ENCODE measurements at regions not wholly inside any gene's neighbourhood (a gene's known extent, or its start where the extent isn't known, plus 50 kb on each side); places are given as distances from the start of the nearest gene placed in this dataset.

DNA sequence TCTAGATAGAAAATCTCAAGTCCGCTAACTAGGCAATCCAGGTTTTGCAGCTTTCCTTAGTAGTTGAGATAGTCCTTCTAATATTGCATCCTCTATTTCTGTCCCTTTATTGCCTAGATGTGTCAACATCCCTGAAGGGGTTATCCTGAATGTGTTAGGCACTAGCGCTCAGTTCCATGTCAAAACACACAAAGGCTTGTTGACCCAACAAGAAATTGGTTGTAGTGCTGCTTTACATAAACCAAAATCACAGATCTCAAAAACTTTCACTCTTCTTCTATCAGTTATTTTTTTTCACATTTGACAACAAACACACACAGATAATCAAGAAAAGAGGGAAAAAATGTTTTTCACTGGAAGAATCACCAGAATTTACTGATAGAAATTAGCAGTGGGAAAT lies 51.4 kb upstream of the SOX2 start:
- WGBS, 2 donors = 79 to 95% methylated on average over 2 of the region's 2 CpGs

DNA sequence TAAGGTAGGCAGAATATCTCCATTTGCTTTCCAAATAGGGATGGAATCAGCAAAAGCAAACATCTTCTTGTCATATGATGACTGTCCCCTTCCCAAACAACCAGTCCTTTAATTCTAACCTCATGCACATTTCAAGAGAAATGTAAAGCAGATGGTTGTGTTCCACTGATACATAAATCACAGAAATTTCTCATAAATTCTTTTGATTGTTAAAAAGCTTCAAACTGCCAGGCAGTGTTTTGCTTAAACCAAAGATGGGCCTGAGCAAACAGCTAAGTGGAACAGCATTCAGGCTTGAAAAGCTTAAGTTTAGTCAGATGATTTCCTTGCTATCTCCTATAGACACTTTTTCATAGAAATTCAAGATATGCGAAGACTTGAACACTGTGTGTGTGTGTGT lies 74.3 kb upstream of the SOX2 start:
- TF ChIP-seq POLR2A (IDR thresholded peaks at IDR 0.05) (no peak), POLR2AphosphoS5 (IDR thresholded peaks at IDR 0.05) (no peak), EP300 (IDR thresholded peaks at IDR 0.05) (no peak)
- TF ChIP-seq, protein P1, sequence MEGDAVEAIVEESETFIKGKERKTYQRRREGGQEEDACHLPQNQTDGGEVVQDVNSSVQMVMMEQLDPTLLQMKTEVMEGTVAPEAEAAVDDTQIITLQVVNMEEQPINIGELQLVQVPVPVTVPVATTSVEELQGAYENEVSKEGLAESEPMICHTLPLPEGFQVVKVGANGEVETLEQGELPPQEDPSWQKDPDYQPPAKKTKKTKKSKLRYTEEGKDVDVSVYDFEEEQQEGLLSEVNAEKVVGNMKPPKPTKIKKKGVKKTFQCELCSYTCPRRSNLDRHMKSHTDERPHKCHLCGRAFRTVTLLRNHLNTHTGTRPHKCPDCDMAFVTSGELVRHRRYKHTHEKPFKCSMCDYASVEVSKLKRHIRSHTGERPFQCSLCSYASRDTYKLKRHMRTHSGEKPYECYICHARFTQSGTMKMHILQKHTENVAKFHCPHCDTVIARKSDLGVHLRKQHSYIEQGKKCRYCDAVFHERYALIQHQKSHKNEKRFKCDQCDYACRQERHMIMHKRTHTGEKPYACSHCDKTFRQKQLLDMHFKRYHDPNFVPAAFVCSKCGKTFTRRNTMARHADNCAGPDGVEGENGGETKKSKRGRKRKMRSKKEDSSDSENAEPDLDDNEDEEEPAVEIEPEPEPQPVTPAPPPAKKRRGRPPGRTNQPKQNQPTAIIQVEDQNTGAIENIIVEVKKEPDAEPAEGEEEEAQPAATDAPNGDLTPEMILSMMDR (IDR thresholded peaks at IDR 0.05) = no peak
- DNase-seq (no peak), ATAC-seq (ENCODE audit: low FRiP score in 2 of 2) (no peak)
- Histone ChIP-seq H3K27me3 (no peaks in the 10 kb centered on the region), H3K36me3 (no peaks in the 10 kb centered on the region), H3K4me3 (no peak overlapping the region), H3K27ac (no peak overlapping the region), H3K4me1 (no peaks in the 10 kb centered on the region), H3K9me3 (no peaks in the 10 kb centered on the region)
- 96 to 100% methylated on average over 1 of the region's 1 CpG for WGBS, 2 donors

More for the DNA sequence above, 51.4 kb upstream of the SOX2 start:
- ATAC-seq (ENCODE audit: low FRiP score in 2 of 2) = no peak
- H3K4me1 ChIP-seq = no peaks in the 10 kb centered on the region
- H3K27me3 ChIP-seq = no peaks in the 10 kb centered on the region
- TF ChIP-seq POLR2A (IDR thresholded peaks at IDR 0.05) (no peak), POLR2AphosphoS5 (IDR thresholded peaks at IDR 0.05) (no peak), EP300 (IDR thresholded peaks at IDR 0.05) (no peak)
- TF ChIP-seq, protein P1 (IDR thresholded peaks at IDR 0.05) = no peak
- DNase-seq = no peak
- no peaks in the 10 kb centered on the region for H3K36me3 ChIP-seq
- H3K4me3 ChIP-seq = no peak overlapping the region
- no peak overlapping the region for H3K27ac ChIP-seq
- no peaks in the 10 kb centered on the region for H3K9me3 ChIP-seq

DNA sequence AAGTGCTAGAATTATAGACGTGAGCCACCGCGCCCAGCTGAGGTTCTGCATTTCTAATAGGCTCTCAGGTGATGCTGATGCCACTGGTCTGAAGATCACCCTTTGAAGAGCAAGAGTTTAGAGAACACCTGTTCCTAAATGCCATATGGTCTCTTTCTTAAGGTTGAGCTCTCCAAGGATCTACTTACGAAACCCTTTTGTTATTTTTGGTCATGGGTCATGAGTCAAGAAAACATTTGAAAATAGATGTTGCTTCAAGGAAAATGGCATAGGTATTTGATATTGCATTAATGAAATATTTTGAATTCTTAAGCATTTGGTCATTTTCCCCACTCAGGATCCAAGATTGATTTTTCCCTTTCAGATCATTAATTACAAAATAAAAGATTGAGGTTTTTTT lies 74.7 kb upstream of the SOX2 start:
- Histone ChIP-seq H3K9me3 (no peaks in the 10 kb centered on the region), H3K36me3 (no peaks in the 10 kb centered on the region), H3K27me3 (no peaks in the 10 kb centered on the region), H3K27ac (no peak overlapping the region), H3K4me1 (no peaks in the 10 kb centered on the region), H3K4me3 (no peak overlapping the region)
- ATAC-seq (ENCODE audit: low FRiP score in 2 of 2) (no peak), DNase-seq (no peak)
- WGBS, 2 donors = 96 to 98% methylated on average over 4 of the region's 4 CpGs
- TF ChIP-seq POLR2A (IDR thresholded peaks at IDR 0.05) = no peak
- no peak for TF ChIP-seq POLR2AphosphoS5 (IDR thresholded peaks at IDR 0.05)
- no peak for TF ChIP-seq EP300 (IDR thresholded peaks at IDR 0.05)
- TF ChIP-seq, protein P1 (IDR thresholded peaks at IDR 0.05) = no peak

DNA sequence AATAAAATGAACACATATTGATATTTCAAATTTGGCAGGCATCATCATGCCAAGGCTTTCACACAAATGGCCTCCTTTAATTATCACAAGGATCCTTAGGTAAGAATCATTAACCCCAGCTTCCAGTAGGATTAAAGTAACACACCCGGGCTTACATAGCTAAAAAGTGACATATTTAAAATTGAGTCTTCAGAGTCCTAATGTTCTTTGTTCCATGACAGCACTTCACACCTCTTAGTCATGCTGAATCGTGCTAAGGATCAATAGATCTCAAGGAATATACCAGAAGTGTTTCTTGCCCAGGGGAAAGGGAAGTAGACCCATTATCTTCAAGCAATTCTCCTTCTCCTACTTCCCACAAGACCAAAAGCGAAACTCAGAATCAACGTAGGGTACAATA lies 76.6 kb upstream of the SOX2 start:
- H3K36me3 ChIP-seq = no peaks in the 10 kb centered on the region
- H3K27me3 ChIP-seq = no peaks in the 10 kb centered on the region
- H3K4me3 ChIP-seq = no peak overlapping the region
- no peaks in the 10 kb centered on the region for H3K4me1 ChIP-seq
- no peak for DNase-seq
- no peak for TF ChIP-seq EP300 (IDR thresholded peaks at IDR 0.05)
- TF ChIP-seq POLR2A (IDR thresholded peaks at IDR 0.05) = no peak
- no peak for TF ChIP-seq POLR2AphosphoS5 (IDR thresholded peaks at IDR 0.05)
- TF ChIP-seq, protein P1 (IDR thresholded peaks at IDR 0.05) = no peak
- ATAC-seq (ENCODE audit: low FRiP score in 2 of 2) = no peak
- H3K27ac ChIP-seq = no peak overlapping the region
- WGBS, 2 donors = 63 to 72% methylated on average over 4 of the region's 4 CpGs
- H3K9me3 ChIP-seq = no peaks in the 10 kb centered on the region

DNA sequence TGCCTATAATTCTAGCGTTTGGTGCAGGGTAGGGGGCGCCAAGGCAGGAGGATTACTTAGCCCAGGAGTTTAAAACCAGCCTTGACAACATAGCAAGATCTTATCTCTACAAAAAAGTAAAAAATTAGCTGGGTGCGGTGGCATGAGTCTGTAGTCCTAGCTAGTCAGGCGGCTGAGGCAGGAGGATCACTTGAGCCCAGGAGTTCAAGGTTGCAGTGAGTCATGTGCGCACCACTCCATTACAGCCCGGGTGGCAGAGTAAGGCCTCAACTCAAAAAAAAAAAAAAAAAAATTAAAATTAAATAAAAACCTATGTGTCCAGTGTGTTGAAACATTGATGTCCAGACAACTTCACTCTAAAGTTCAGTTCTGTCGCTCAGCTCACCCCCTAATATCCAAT lies 78.2 kb upstream of the SOX2 start:
- Histone ChIP-seq H3K4me1 (no peaks in the 10 kb centered on the region), H3K27ac (no peak overlapping the region), H3K27me3 (no peaks in the 10 kb centered on the region), H3K36me3 (no peaks in the 10 kb centered on the region), H3K4me3 (no peak overlapping the region), H3K9me3 (no peaks in the 10 kb centered on the region)
- DNase-seq (no peak), ATAC-seq (ENCODE audit: low FRiP score in 2 of 2) (no peak)
- TF ChIP-seq, protein P1 (IDR thresholded peaks at IDR 0.05) = no peak
- no peak for TF ChIP-seq POLR2AphosphoS5 (IDR thresholded peaks at IDR 0.05)
- no peak for TF ChIP-seq EP300 (IDR thresholded peaks at IDR 0.05)
- no peak for TF ChIP-seq POLR2A (IDR thresholded peaks at IDR 0.05)
- 94% methylated on average over 7 of the region's 7 CpGs for WGBS, 2 donors

Data from upper lobe of left lung (tissue), 6 donors.